ENCODE measurements at regions not wholly inside any gene's neighbourhood (a gene's known extent, or its start where the extent isn't known, plus 50 kb on each side); places are given as distances from the start of the nearest gene placed in this dataset.

DNA sequence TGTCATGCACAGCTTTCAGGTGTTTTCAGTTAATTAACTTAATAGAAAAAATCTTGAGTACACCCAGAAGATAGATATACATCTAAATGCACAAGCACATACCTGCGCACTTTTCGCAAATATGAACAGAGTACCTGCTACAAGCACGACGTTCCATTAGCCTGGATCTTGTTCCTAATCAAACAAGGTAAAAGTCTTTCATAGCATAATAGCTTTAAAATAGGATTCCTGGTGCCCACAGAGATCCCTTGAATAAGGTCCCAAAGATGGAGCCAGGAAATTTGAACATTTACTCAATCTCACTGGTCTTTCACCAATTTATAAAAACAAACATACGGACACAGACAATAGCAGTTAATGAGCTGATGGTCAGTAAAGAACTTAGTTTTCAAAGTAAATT, 689.8 kb upstream of the CHORDC1 start:
- no peak for DNase-seq

DNA sequence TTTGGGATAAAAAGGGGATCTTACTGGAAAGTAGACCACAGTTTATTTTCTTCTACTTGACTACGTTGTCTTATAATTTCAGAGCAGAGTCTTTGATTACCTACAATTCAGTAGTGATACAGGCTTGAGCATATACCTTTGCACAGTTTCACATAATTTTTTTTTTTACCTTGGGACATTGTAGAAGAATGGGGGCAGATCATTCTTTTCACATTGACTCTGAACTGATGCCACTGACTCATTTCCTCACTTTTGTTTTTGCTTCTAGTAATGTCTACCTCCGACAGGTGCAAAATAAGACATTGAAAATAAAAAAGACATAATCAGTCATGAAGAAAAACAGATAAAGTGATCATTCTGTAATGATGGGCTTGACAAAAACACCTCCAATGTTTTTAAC, 688.3 kb upstream of the CHORDC1 start:
- DNase-seq = no peak

DNA sequence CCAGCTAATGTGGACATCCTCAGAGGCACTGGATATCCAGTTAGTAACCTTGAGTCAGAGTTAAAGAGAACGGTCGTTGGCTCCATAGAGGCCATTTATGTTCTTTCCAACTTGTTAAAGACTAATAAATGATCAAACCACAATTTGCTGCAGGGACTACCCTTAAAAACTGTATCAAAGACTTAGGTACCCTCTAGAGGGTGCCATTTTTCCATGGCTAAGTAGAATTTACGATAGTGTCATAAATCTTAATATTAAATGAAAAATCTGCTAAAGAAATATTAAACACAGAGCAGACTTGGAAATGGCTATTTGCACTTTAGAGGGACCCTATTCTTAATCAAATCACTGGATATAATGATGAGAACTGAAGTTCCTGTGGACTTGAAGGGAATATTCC, 685.2 kb upstream of the CHORDC1 start:
- no peak for DNase-seq

DNA sequence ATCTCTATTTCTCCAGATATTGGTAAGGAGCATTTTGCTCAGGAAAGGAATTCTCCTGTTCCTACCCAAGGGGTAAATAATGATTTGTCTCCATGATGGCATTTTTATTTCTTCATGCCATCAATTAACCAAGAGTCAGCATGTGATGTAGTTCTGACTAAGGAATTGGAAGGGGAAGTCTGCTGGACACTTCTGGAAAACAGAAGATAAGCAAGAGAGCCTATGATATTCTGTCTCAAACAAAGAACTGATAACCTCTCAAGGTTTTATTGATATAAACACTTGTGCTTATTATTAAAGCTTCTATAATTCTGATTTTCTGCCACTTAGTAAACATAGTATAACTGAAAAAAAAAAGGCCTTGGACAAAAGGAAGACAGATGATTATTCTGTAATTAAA, 673.0 kb upstream of the CHORDC1 start:
- DNase-seq = no peak

DNA sequence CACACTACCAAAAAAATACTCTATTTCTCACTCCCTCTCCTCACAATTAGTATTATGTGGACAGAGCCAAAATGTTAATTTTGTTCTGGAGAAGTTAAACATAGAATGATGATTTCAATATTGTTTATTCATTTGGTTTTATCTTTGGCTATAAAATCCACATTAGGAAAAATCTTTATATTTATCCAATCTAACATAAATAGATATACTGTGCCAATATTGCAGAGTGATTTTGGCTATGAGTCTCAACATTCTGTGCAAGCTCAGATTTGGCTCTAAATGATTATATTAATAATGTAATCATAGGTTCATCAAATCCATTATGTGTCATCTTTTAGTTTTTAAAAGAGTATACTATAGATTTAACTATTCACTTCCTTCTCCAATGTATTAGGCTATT, 667.5 kb upstream of the CHORDC1 start:
- DNase-seq = no peak

- DNase-seq = no peak
These were observed 661.3 kb upstream of the CHORDC1 start for GRCh38 chr11:90884181-90884580.

DNA sequence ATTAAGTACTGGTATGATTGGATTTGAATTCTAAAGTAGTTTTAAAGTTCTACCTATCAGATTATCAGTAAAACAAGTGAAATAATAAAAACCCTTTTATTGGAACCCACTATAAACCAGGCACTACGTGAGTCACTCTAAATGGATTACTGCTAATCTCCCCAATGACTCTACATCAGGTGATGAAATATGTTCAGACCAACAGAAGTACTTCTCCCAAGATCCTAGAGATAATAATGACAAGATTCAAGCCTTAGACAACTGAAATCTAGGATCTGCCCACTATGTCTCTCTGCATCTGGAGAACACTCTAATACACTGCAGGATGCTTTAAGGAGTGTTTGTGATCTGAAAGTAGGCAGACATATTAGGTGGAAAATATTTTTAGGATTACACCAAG, 652.1 kb upstream of the CHORDC1 start:
- DNase-seq = no peak

DNA sequence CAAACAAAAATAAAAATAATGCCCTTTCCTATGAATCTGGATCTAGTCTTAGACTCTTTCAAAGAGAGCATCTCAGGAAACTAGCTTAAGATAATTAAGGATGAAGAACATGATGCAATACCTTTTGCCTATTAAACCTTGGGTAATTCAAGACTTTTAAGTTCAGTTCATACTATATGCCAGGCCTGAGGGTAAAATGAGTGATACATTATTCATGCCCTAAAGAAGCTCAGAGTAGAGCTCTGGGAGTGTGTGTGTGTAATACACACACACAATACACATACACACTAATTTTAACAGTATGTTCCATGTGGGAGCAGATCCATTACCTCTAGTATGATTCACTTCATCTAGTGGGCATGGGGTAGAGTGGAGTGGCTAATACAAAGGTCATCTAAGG, 651.4 kb upstream of the CHORDC1 start:
- no peak for DNase-seq

DNA sequence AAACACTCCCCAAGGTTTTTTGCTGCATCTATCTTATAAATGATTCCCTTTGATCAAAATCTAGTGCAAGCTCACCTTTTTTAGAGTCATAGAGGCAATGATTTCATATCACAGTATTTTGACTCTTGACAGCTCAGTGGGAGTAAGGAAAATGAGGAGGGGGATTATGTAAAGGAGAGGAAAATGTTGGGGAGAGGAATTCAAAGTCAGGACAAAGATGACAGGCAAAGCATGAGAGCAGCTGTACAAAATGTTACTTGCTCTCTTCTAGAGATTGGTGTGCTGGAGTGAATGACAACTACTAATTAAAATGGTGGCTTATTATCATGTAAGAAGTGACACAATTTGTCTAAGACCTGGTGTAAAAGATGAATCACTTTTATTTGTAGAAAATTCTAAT, 644.6 kb upstream of the CHORDC1 start:
- no peak for DNase-seq

DNA sequence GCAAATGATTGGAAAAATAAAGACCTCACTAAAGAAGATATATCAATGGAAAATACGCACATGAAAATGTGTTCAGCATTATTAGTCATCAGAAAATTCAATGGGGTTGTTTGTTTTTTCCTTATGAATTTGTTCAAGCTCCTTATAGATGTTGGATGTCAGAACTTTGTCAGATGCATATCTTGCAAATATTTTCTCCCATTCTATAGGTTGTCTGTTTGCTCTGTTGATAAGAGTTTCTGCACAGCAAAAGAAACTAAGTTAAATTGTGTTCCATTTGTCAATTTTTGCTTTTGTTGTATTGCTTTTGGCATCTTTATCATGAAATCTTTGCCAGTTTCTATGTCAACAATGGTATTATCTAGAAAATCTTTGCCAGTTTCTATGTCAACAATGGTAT, 633.9 kb upstream of the CHORDC1 start:
- no peak for DNase-seq

DNA sequence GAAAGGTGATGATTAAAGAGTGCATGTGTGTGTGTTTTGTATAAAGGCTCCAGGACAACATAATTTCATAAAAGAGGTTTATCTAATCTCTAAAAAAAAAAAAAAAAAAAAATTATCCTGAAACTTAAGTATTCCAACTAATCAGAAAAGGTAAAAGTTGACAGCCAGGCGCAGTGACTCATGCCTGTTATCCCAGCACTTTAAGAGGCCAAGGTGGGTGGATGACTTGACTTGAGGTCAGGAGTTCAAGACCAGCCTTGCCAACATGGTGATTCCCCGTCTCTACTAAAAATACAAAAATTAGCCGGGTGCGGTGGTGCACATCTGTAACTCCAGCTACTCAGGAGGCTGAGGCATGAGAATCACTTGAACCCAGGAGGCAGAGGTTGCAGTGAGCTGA, 632.7 kb upstream of the CHORDC1 start:
- DNase-seq = no peak

DNA sequence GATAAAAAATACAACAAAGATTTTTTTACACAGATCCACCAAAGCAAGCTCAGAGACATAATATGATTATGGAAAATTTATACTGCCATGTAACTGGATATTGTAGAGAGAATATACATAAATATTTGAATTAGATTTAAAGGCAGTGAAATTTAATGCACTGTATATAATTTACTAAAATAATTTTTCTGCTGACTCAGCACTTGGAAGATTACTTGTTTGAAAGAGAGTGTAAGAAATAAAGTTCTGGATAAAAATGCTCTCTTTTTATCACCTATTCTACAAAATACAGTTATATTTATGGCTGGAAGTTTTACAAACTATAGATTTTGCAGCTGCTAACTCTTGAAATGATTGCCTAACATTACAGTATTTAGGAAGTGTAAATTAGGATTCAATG, 628.3 kb upstream of the CHORDC1 start:
- DNase-seq = no peak

- no peak for DNase-seq
These were observed 626.5 kb upstream of the CHORDC1 start for GRCh38 chr11:90849312-90849711.

GRCh38 chr11:90847268-90847886, 624.5 kb upstream of the CHORDC1 start:
- DNase-seq = no peak

DNA sequence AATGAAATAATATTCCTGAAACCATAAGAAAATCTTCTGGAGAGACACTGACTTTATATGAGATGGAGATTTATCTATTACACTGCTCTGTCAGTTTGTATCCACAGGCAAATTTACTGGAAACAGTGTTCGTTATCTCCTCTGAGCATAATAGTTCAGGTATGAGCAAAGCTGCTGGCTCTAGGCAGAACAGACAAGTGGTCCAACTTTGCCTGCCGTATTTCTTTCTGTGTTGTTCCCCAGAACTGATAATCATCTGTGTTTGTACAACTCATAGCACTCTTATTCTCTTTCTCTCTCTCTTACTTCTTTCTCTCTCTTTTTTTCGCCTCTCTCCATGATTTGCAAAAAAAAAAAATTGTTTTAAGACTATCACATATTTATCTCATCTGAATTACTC, 623.8 kb upstream of the CHORDC1 start:
- no peak for DNase-seq

DNA sequence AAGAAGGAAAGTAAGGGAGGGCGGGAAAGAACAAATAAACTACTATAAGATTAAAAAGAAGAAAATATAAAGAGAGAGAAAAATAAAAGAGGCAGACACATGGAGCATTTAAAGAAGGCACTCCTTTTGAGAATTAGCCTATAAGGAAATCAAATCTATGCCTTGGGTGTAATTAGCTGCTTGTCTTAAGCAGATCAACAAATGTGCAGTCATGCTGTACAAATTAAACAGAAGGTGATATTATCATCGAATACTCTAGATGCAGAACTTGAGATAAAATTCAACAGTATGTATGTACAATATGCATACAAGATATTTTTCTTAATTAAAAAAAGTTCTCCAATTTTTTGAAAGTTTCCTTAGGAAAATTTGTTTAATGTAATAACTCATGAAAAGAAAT, 623.0 kb upstream of the CHORDC1 start:
- DNase-seq = no peak

GRCh38 chr11:90845126-90845525, 622.3 kb upstream of the CHORDC1 start:
- DNase-seq = no peak

DNA sequence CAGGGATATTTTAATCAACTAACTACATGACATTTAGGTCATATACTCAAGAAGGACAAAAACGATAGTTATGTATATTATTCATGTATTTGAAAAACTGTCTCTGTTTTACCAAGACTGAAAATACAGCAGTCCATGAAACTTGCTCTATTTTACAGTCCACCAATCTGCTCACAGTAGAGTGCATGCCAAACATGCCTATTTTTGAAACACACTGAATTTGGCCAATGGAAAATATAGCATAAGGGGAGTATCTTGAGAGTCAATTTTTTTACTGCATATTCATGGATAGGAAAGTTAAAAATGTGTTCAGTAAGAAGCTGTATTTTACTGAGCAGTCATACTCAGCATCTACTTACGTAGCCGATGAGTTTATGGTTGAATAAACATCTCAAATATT, 621.2 kb upstream of the CHORDC1 start:
- DNase-seq = no peak

- DNase-seq = no peak
These were observed 619.8 kb upstream of the CHORDC1 start for GRCh38 chr11:90842681-90843080.

DNA sequence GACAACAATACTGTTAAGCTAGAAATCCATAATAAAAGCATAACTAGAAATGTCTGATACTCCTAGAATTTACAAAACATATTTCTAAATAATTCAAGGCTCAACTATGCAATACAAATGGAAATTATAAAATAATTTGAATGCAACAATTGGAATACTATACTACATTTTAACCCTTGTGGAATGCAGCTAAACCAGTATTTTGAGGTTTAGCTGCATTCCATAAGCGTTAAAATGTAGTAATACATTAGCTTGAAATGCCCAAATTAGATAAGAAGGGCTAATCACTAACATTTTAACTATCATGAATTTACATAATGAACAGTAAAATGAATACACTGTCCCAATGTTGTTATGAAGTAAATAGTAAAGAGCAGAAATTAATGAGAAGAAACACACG, 617.2 kb upstream of the CHORDC1 start:
- no peak for DNase-seq

- no peak for DNase-seq
These were observed 613.2 kb upstream of the CHORDC1 start for GRCh38 chr11:90836031-90836430.

DNA sequence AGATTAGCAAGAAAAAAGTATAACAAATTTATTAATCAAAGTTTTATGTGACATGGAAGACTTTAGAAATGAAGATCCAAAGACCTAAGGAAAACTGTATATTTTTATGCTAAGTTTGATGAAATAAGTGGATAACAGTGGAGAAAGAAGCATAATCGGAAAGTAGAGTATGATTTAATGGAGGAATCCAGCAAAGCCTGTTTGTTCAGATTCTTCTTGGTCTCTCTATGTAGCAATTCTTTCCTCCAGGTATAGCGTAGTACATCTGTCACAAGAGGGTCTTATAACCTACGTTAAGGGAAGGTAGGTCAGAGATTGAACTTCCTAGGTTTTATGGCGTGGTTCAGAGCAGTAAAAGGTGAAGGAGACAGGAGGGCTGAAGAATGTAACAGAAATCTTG, 600.6 kb upstream of the CHORDC1 start:
- no peak for DNase-seq

- DNase-seq = no peak
These were observed 600.1 kb upstream of the CHORDC1 start for GRCh38 chr11:90822996-90823395.

- DNase-seq = no peak
These were observed 595.4 kb upstream of the CHORDC1 start for GRCh38 chr11:90818196-90818745.

DNA sequence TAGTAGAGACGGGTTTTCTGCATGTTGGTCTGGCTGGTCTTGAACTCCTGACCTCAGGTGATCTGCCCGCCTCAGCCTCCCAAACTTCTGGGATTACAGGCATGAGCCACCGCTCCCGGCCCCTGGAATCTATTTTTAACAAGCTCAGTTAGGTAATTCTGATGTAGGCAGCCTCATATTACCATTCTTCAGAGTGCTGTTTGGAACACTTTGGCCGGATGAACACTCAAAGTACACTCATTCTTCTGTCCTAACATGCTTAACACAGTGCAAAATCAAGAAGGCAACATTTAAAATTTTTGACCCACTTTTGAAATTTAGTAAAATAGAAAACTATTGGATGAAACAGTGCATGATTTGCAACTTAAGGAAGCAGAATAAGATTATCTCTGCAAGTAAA, 586.7 kb upstream of the CHORDC1 start:
- no peak for DNase-seq

GRCh38 chr11:90805172-90805571, 582.3 kb upstream of the CHORDC1 start:
- no peak for DNase-seq

Data from activated naive CD4-positive, alpha-beta T cell treated with anti-CD3 and anti-CD28 coated beads, Interleukin-2, amount 50 U/mL, for 16 hours (primary cell).